HUES64 (cell line): ENCODE measurements at regions not wholly inside any gene's neighbourhood (a gene's known extent, or its start where the extent isn't known, plus 50 kb on each side); places are given as distances from the start of the nearest gene placed in this dataset.

ENCODE experiments used
- H3K27ac ChIP-seq: 2 replicates; pipeline ENCODE4 v1.7.0; 2013; ENCODE audit warnings: low read depth, low read length, inconsistent platforms
- H3K27me3 ChIP-seq: 2 replicates; pipeline ENCODE4 v1.6.1; 2013; ENCODE audit warnings: mild to moderate bottlenecking, low read length; ENCODE audit not compliant: insufficient read depth
- H3K36me3 ChIP-seq: 2 replicates; pipeline ENCODE4 v1.6.1; 2013; ENCODE audit warnings: mild to moderate bottlenecking, low read length; ENCODE audit not compliant: insufficient read depth
- H3K4me1 ChIP-seq: 2 replicates; pipeline ENCODE4 v1.6.1; 2013; ENCODE audit warnings: mild to moderate bottlenecking, low read length, moderate library complexity; ENCODE audit not compliant: insufficient read depth
- H3K4me3 ChIP-seq: 2 replicates; pipeline ENCODE4 v1.5.1; 2013; ENCODE audit warnings: mild to moderate bottlenecking, low read length, moderate library complexity
- H3K9ac ChIP-seq: 2 replicates; pipeline ENCODE4 v1.6.1; 2013; ENCODE audit warnings: mild to moderate bottlenecking, low read depth, low read length
- H3K9me3 ChIP-seq: 2 replicates; pipeline ENCODE4 v1.6.1; 2013; ENCODE audit warnings: low read depth, low read length; ENCODE audit not compliant: insufficient read depth
- WGBS: fragments of 150-250, 120-280 bp; methylation state at CpG from one replicate; pipeline ENCODE4 v1.1.7; 2013; ENCODE audit warnings: missing lambda C conversion rate; 5-methylcytosine and 5-hydroxymethylcytosine counted together

DNA sequence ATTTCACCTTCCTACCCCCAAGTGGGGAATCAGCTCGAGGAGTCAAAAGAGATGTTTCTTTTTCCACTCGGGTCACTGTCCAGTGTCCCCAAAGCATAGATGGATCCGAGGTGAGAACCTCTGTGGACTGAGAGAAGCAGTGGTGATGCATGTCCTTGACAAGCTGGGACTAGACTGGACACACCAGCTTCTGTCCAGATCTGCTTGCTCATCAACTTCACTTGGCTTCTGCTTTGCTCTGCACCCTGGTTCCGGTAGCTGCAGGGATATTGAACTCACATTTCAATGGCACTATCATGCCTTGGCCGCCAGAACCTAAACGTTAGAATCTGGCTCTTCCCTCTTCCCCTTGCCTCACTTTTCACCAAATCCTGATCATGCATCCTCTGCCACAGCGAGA lies 50.3 kb upstream of the CXCL12 start:
- Histone ChIP-seq H3K36me3 (no peaks in the 10 kb centered on the region), H3K4me1 (no peaks in the 10 kb centered on the region), H3K27ac (no peak overlapping the region), H3K4me3 (no peak overlapping the region), H3K27me3 (no peaks in the 10 kb centered on the region), H3K9me3 (peaks cover 13% of the 10 kb centered on the region), H3K9ac (no peak overlapping the region)
- 93% methylated on average over 7 of the region's 7 CpGs for WGBS

DNA sequence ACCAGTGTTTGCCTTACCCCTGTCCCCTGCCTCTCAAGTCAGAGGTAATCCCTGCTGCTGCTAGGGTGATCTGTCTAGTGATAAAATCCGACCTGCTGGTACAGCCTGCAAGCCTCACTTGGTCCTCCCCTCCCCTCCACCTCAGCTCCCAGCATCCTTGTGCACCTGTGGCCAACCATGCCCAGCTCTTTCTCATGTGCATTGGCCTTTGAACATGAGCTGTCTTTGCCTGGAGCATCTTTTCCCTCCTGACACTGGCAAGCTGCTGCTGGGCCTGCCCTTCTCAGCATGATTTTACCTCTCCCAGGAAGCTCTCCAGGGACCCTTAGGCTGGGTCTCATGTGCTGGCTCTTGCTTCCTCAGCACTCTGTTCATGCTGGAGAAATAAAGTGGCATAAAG lies 51.3 kb upstream of the CXCL12 start:
- 84% methylated on average over 1 of the region's 1 CpG for WGBS
- H3K9me3 ChIP-seq, result peaks cover 7% of the 10 kb centered on the region
- no peak overlapping the region for H3K27ac ChIP-seq
- no peak overlapping the region for H3K4me3 ChIP-seq
- no peaks in the 10 kb centered on the region for H3K27me3 ChIP-seq
- H3K36me3 ChIP-seq, result no peaks in the 10 kb centered on the region
- H3K4me1 ChIP-seq, result no peaks in the 10 kb centered on the region
- no peak overlapping the region for H3K9ac ChIP-seq

DNA sequence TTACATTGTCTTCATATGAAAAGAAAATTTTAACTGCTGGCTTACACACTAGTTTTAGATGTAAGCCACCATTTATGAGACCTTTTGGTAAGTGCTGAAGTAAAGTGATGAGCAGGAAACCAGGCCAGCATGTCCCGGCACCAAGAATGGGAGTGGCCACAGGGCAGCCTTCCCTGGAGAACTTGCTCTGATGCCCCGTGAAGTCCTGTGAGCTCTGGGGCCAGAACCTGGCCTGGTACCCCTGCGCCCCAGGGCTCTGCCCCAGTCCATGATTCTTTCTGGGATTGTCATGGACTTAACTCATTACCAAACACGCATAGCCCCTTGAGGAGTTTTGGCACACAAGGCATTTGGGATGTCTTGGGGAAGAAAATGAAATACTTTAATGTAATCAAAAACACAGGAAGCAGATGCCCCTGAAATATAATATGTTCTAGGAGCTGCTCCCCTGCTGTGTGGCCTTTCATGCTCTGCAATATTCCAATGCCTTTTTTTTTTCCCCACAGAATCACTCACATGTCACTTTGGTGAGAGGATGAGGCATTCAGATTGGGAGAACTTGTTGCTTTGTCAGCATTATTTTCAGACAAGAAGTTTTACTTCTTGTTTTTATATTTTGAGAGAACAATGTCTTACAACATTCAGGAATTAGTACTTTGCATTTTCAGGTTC lies 53.1 kb upstream of the CXCL12 start:
- Histone ChIP-seq H3K36me3 (no peaks in the 10 kb centered on the region), H3K27ac (no peak overlapping the region), H3K9ac (no peak overlapping the region), H3K9me3 (peaks cover 2% of the 10 kb centered on the region; the same call in 1 of the 2 replicates), H3K27me3 (no peaks in the 10 kb centered on the region), H3K4me3 (no peak overlapping the region), H3K4me1 (no peaks in the 10 kb centered on the region)
- WGBS, result 93% methylated on average over 4 of the region's 4 CpGs

DNA sequence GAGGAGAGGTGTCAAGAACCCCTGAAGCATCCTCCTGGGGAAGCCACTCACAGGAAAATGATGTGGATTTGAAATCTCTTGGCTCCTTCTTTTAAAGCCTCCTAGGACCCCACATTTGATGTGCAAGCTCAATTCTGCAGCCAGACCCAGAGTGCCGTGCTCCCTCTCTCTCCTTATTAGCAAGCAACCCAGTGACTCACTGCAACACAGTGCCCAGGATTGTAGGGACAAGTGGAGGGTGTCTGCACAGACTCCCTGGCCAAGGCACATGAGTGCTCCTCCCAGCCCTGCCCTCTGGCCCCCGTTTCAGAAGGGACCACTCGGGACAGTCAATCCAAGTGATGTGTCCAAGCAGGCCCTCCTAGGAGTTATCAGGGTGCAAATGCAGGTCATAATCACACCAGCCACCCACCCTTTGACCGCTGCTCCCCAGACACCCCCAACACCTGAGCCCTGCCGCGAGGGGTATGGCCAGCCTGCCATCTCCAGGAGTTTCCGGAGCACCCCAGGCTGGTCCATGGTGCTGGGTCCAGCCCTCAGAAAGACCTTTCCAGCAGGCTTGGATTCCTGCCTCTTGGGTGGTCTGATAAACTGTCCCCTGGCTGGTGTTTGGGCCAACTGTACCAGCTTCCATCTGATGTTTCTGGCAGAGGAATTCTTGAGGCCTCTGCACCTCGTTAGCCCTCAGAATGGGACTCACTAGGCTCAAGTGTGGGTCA lies 54.5 kb upstream of the CXCL12 start:
- Histone ChIP-seq H3K36me3 (no peaks in the 10 kb centered on the region), H3K27me3 (no peaks in the 10 kb centered on the region), H3K4me1 (no peaks in the 10 kb centered on the region), H3K9me3 (peaks cover 11% of the 10 kb centered on the region), H3K9ac (no peak overlapping the region), H3K4me3 (no peak overlapping the region), H3K27ac (no peak overlapping the region)
- WGBS, result 95% methylated on average over 8 of the region's 8 CpGs

DNA sequence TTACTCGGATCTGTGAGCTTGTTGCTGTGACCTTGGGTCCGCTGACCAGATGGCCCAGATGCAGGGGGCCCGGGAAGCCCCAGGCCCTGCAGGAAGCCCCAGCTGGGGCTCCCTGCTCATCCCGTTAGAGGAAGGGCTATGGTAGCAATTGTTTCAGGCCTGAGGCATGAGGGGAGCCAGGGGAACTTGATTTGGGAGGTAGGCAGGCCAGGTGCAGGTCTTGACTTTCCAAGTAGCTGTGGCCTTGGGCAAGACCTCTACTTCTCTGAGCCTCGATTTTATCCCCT lies 55.0 kb upstream of the CXCL12 start:
- Histone ChIP-seq H3K4me1 (no peaks in the 10 kb centered on the region), H3K9ac (no peak overlapping the region), H3K27me3 (no peaks in the 10 kb centered on the region), H3K4me3 (no peak overlapping the region), H3K27ac (no peak overlapping the region), H3K9me3 (peaks cover 15% of the 10 kb centered on the region), H3K36me3 (no peaks in the 10 kb centered on the region)
- WGBS, result 85% methylated on average over 5 of the region's 5 CpGs

DNA sequence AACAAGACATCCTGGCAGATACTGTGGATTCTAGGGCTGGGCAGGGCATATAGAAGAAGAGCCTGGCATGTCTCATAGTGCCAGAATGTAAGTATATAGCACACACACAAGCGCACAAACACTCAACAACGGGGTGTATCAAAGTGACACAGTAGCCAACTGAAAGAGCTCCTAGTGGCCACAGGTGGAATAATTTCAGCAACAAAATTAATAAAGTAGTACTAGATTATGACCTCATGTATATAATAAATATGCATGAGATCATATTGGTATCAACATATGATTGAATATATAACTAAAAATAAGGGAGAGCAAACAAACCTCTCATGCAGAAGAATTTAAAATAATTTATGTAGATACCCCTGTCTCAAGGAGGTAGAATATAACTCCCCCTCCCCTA lies 72.4 kb upstream of the CXCL12 start:
- WGBS, result 90% methylated on average over 2 of the region's 2 CpGs
- H3K4me1 ChIP-seq, result no peaks in the 10 kb centered on the region
- no peaks in the 10 kb centered on the region for H3K36me3 ChIP-seq
- no peak overlapping the region for H3K4me3 ChIP-seq
- H3K9me3 ChIP-seq, result no peaks in the 10 kb centered on the region
- H3K27ac ChIP-seq, result no peak overlapping the region
- H3K9ac ChIP-seq, result no peak overlapping the region
- no peaks in the 10 kb centered on the region for H3K27me3 ChIP-seq

DNA sequence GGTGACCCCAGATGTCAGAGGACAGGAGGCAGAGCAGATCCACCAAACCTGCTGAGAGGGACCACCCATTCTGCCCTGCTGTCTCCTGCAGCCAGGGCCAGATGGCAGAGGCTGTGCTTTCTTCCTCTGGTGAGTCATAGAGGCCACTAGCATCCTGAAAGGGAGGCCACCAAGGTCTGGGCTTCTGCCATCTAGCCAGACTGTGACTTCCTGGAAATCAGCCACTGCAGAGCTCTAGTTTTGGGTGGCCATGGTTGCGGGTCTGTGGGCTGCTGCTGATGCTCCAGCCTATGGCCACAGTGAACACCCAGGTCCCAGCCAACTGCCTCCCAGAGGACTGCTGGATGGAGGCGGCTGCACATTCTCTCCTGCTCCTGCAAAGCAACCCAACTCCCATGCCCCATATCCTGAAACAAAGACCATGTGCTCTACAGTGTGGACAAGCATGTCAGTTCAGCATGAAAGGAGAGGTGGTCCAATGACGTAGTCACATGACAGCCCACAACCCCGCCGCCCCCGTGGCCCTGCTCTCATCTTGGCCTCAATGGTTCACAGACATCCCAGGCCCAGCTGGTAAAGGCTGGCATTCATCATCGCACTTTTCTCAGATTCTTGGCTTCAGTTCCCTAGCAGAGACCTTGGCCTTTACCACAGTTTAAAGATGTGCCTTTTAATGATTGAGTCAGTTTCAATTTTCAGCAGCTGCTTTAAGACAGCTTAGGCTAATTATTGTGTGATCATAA lies 73.9 kb upstream of the CXCL12 start:
- 95% methylated on average over 7 of the region's 7 CpGs for WGBS
- H3K4me3 ChIP-seq, result no peak overlapping the region
- no peaks in the 10 kb centered on the region for H3K9me3 ChIP-seq
- no peaks in the 10 kb centered on the region for H3K36me3 ChIP-seq
- H3K4me1 ChIP-seq, result no peaks in the 10 kb centered on the region
- no peak overlapping the region for H3K9ac ChIP-seq
- H3K27ac ChIP-seq, result no peak overlapping the region
- no peaks in the 10 kb centered on the region for H3K27me3 ChIP-seq

DNA sequence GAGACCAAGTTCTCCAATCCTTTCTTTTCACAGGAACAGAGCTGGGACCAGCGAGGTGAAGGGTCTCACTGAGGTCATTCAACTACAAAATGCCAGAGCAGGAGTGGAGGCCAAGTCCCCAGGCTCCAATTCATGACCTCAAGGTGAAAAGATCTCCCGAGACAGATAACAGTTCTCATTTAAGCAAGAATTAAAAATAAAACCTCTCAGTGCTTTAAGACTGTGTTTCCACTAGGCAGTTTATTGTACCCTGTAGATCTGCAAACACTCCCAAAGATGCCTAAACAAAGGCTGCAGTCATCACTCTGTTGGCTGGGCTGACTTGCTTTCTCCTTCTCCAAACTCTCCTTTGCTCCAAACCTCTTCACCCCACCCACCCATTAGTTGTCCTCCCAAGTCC lies 74.8 kb upstream of the CXCL12 start:
- Histone ChIP-seq H3K27ac (no peak overlapping the region), H3K9me3 (no peaks in the 10 kb centered on the region), H3K4me1 (no peaks in the 10 kb centered on the region), H3K4me3 (no peak overlapping the region), H3K9ac (no peak overlapping the region), H3K27me3 (no peaks in the 10 kb centered on the region), H3K36me3 (no peaks in the 10 kb centered on the region)
- WGBS, result 87% methylated on average over 2 of the region's 2 CpGs

DNA sequence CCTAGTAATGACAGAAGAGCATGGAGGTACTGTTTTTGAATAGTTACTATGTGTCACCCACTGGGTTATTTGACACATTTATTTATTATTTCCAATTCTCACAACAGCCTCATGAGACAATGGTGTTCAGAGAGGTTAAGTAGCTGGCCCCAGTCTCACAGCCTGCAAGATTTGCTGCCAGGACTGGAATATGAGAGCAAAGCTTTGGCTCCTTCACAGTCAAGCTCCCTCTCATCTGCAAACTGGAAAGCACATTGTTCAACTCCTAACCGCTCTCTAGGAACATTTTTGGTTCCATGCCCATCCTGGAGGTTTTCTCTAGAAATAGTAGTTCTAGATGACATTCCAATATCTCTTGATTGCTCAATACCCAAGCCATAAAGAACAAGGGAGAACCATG lies 75.5 kb upstream of the CXCL12 start:
- Histone ChIP-seq H3K4me1 (no peaks in the 10 kb centered on the region), H3K9ac (no peak overlapping the region), H3K9me3 (no peaks in the 10 kb centered on the region), H3K27ac (no peak overlapping the region), H3K36me3 (no peaks in the 10 kb centered on the region), H3K4me3 (no peak overlapping the region), H3K27me3 (no peaks in the 10 kb centered on the region)
- WGBS, result 93% methylated on average over 1 of the region's 1 CpG

DNA sequence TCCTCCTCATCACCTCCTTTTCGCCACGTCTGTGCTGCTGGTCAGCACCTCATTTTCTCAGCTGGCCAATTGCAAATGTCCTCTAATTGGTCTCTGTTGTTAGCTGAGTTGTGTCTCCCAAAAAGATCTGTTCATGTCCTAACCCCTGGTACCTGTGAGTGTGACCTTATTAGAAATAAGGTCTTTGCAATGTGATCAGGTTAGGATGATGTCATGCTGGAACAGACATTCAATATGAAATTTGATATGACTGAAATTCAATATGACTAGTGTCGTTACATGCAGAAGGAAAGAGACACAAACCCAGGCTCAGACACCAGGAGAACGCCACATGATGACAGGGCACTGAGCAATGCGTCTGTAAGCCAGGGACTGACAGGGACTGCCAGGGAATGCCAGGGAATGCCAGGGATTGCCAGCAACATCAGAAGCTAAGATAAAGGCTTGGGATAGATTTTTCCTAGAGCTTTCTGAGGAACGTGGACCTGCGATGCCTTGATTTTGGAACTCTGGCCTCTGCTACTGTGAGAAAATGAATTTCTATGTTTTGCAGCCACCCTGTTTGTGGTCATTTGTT lies 77.5 kb upstream of the CXCL12 start:
- Histone ChIP-seq H3K27me3 (no peaks in the 10 kb centered on the region), H3K9ac (no peak overlapping the region), H3K4me3 (no peak overlapping the region), H3K4me1 (no peaks in the 10 kb centered on the region; the same call in 1 of the 2 replicates), H3K36me3 (no peaks in the 10 kb centered on the region), H3K27ac (no peak overlapping the region), H3K9me3 (no peaks in the 10 kb centered on the region)
- 85% methylated on average over 7 of the region's 7 CpGs for WGBS

DNA sequence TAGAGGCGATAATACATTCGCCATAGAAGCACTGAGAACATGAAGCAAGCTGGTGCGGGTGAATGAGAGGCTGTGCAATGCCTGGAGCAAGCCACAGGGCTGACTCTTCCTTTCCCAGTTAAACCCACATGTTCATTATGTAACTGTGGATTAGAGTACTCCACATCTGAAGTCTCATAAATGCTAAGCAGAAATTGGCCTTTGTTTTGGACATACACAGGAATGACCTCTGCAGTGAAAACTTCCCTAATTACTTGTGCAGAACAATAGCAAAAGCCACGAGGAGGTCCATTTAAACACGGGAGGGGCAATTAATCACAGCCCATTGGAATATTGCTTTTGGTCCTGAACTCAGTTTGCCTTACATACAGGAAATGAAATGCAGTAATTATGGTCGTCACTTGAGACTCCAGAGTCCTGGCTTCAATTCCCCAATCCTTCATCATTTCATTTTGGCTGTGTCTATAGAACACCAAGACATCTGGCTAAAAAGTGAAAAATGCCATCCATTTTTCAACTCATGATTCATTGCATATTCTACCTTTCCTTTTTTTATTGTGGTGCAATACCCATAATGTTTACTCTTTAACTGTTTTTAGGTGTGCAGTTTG lies 78.7 kb upstream of the CXCL12 start:
- WGBS, result 92% methylated on average over 6 of the region's 6 CpGs
- H3K9me3 ChIP-seq, result no peaks in the 10 kb centered on the region
- H3K27me3 ChIP-seq, result no peaks in the 10 kb centered on the region
- H3K4me3 ChIP-seq, result no peak overlapping the region
- no peak overlapping the region for H3K27ac ChIP-seq
- H3K9ac ChIP-seq, result no peak overlapping the region
- no peaks in the 10 kb centered on the region for H3K36me3 ChIP-seq
- no peaks in the 10 kb centered on the region; the same call in 1 of the 2 replicates for H3K4me1 ChIP-seq
